ENCODE measurements at regions not wholly inside any gene's neighbourhood (a gene's known extent, or its start where the extent isn't known, plus 50 kb on each side); places are given as distances from the start of the nearest gene placed in this dataset.

DNA sequence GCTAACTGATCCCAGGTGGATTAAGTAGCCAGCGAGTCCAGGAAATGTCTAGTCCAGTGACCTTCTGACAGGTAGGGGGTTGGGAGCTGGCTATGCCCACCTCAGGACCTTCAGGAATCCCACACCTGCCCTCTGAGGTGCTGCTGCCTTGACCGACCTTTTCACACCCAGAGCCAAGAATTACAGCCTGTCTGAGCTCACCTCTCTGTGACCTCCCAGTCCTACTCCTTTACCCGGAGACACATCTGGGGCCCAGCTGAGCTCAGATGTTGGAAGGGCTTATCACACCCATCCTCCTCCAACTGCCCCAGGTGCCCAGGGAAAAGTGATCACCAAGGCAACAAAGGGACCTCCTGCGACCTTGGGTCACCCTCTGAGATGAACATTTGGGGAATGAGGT lies 413.3 kb upstream of the TNP1 start:
- H3F3A ChIP-seq (ENCODE audit: control insufficient read depth, insufficient read depth): no peaks in the 10 kb centered on the region
- H3K79me2 ChIP-seq (ENCODE audit: control insufficient read depth, low read length): no peaks in the 10 kb centered on the region
- H3K27ac ChIP-seq (ENCODE audit: low read depth, low read length): no peak overlapping the region
- no peak overlapping the region for H3K4me2 ChIP-seq (ENCODE audit: low read length)
- no peak overlapping the region for H3K4me3 ChIP-seq (ENCODE audit: low read length)
- H3K9me2 ChIP-seq (replicated peaks; ENCODE audit: control insufficient read depth, low read length): no peaks in the 10 kb centered on the region
- H3K36me3 ChIP-seq (ENCODE audit: control insufficient read depth, low read length): no peaks in the 10 kb centered on the region
- H3K27me3 ChIP-seq (ENCODE audit: control insufficient read depth, low read length): peaks cover 7% of the 10 kb centered on the region; the same call in 1 of the 2 replicates
- no peaks in the 10 kb centered on the region for H3K9me3 ChIP-seq (ENCODE audit: control insufficient read depth, insufficient read depth, low read length)
- no peaks in the 10 kb centered on the region for H4K20me1 ChIP-seq (ENCODE audit: control insufficient read depth, insufficient read depth, low read depth, low read length)
- H3K4me1 ChIP-seq (ENCODE audit: control insufficient read depth, low read length): no peaks in the 10 kb centered on the region
- TF ChIP-seq, protein P1, sequence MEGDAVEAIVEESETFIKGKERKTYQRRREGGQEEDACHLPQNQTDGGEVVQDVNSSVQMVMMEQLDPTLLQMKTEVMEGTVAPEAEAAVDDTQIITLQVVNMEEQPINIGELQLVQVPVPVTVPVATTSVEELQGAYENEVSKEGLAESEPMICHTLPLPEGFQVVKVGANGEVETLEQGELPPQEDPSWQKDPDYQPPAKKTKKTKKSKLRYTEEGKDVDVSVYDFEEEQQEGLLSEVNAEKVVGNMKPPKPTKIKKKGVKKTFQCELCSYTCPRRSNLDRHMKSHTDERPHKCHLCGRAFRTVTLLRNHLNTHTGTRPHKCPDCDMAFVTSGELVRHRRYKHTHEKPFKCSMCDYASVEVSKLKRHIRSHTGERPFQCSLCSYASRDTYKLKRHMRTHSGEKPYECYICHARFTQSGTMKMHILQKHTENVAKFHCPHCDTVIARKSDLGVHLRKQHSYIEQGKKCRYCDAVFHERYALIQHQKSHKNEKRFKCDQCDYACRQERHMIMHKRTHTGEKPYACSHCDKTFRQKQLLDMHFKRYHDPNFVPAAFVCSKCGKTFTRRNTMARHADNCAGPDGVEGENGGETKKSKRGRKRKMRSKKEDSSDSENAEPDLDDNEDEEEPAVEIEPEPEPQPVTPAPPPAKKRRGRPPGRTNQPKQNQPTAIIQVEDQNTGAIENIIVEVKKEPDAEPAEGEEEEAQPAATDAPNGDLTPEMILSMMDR (IDR thresholded peaks at IDR 0.05; ENCODE audit: low read depth, low read length, poor library complexity, severe bottlenecking): no peak
- no peak for TF ChIP-seq EZH2phosphoT487 (IDR thresholded peaks at IDR 0.05; ENCODE audit: borderline replicate concordance, low read length)

GRCh38 chr2:217271813-217272212 lies 411.9 kb upstream of the TNP1 start:
- H3K79me2 ChIP-seq (ENCODE audit: control insufficient read depth, low read length): no peaks in the 10 kb centered on the region
- no peak overlapping the region for H3K4me3 ChIP-seq (ENCODE audit: low read length)
- H3K27me3 ChIP-seq (ENCODE audit: control insufficient read depth, low read length): peaks cover 7% of the 10 kb centered on the region; the same call in 1 of the 2 replicates
- H4K20me1 ChIP-seq (ENCODE audit: control insufficient read depth, insufficient read depth, low read depth, low read length): no peaks in the 10 kb centered on the region
- H3K9me3 ChIP-seq (ENCODE audit: control insufficient read depth, insufficient read depth, low read length): peaks cover 6% of the 10 kb centered on the region; the same call in 1 of the 2 replicates
- no peak overlapping the region for H3K27ac ChIP-seq (ENCODE audit: low read depth, low read length)
- no peaks in the 10 kb centered on the region for H3F3A ChIP-seq (ENCODE audit: control insufficient read depth, insufficient read depth)
- no peaks in the 10 kb centered on the region for H3K4me1 ChIP-seq (ENCODE audit: control insufficient read depth, low read length)
- H3K36me3 ChIP-seq (ENCODE audit: control insufficient read depth, low read length): no peaks in the 10 kb centered on the region
- no peaks in the 10 kb centered on the region for H3K9me2 ChIP-seq (replicated peaks; ENCODE audit: control insufficient read depth, low read length)
- no peak overlapping the region for H3K4me2 ChIP-seq (ENCODE audit: low read length)
- TF ChIP-seq, protein P1 (IDR thresholded peaks at IDR 0.05; ENCODE audit: low read depth, low read length, poor library complexity, severe bottlenecking): no peak
- TF ChIP-seq EZH2phosphoT487 (IDR thresholded peaks at IDR 0.05; ENCODE audit: borderline replicate concordance, low read length): no peak

- no peaks in the 10 kb centered on the region for H3K79me2 ChIP-seq (ENCODE audit: control insufficient read depth, low read length)
- H3K9me3 ChIP-seq (ENCODE audit: control insufficient read depth, insufficient read depth, low read length): peaks cover 6% of the 10 kb centered on the region; the same call in 1 of the 2 replicates
- H3K36me3 ChIP-seq (ENCODE audit: control insufficient read depth, low read length): no peaks in the 10 kb centered on the region
- no peaks in the 10 kb centered on the region for H4K20me1 ChIP-seq (ENCODE audit: control insufficient read depth, insufficient read depth, low read depth, low read length)
- H3K27me3 ChIP-seq (ENCODE audit: control insufficient read depth, low read length): peaks cover 7% of the 10 kb centered on the region; the same call in 1 of the 2 replicates
- no peaks in the 10 kb centered on the region for H3K9me2 ChIP-seq (replicated peaks; ENCODE audit: control insufficient read depth, low read length)
- no peaks in the 10 kb centered on the region for H3F3A ChIP-seq (ENCODE audit: control insufficient read depth, insufficient read depth)
- no peak overlapping the region for H3K4me3 ChIP-seq (ENCODE audit: low read length)
- no peak overlapping the region for H3K4me2 ChIP-seq (ENCODE audit: low read length)
- no peak overlapping the region for H3K27ac ChIP-seq (ENCODE audit: low read depth, low read length)
- H3K4me1 ChIP-seq (ENCODE audit: control insufficient read depth, low read length): no peaks in the 10 kb centered on the region
- no peak for TF ChIP-seq EZH2phosphoT487 (IDR thresholded peaks at IDR 0.05; ENCODE audit: borderline replicate concordance, low read length)
- TF ChIP-seq, protein P1 (IDR thresholded peaks at IDR 0.05; ENCODE audit: low read depth, low read length, poor library complexity, severe bottlenecking): no peak
Observed at GRCh38 chr2:217270485-217271121, 410.7 kb upstream of the TNP1 start.

Measured in DOHH2 (cell line).